Erythroblast (primary cell): ENCODE measurements at regions not wholly inside any gene's neighbourhood (a gene's known extent, or its start where the extent isn't known, plus 50 kb on each side); places are given as distances from the start of the nearest gene placed in this dataset.

Experiments
- GATA1 ChIP-seq: IDR thresholded peaks from 2 replicates; pipeline ENCODE4 v1.6.1; 2011; ENCODE audit warnings: low read depth, mild to moderate bottlenecking, control low read depth, low read length, moderate library complexity
- POLR2A ChIP-seq: IDR thresholded peaks from 2 replicates; pipeline ENCODE4 v1.6.1; 2011; ENCODE audit warnings: mild to moderate bottlenecking, low read length

DNA sequence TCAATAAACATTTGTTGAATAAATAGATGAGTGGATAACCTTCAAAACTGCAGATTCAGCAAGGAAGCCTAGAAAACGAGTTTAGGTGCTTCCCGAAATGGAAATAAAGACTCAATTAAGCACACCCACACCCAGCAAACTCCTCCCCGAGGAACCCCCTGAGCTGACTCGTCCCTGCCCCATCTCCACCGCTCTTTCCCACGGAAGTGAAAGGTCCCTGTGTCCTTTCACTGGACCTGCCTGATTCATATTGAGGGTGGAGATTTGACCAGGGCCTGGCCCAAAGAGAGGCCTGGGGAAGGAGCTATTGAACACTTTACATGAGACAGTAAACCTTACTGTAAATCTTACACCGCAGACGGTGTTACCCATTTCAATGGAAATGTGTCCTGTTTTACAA is 129.1 kb downstream of the CPZ start:
- TF ChIP-seq POLR2A (no peak), GATA1 (no peak)
